ENCODE measurements at regions not wholly inside any gene's neighbourhood (a gene's known extent, or its start where the extent isn't known, plus 50 kb on each side); places are given as distances from the start of the nearest gene placed in this dataset.

GRCh38 chr13:68264692-68265091, 1034.6 kb upstream of the PCDH9 start:
- Histone ChIP-seq H3K4me3 (ENCODE audit: low read depth, low read length) (no peak overlapping the region), H3K36me3 (ENCODE audit: control insufficient read depth, insufficient read depth, low read length) (no peaks in the 10 kb centered on the region), H3K27me3 (ENCODE audit: control insufficient read depth, insufficient read depth, low read length) (no peaks in the 10 kb centered on the region)
- no peak for TF ChIP-seq CTCF (IDR thresholded peaks at IDR 0.05; ENCODE audit: insufficient read depth, low read length, poor library complexity, severe bottlenecking)
- no peak for DNase-seq (ENCODE audit: low read depth)

GRCh38 chr13:68261105-68261504, 1031.0 kb upstream of the PCDH9 start:
- no peaks in the 10 kb centered on the region for H3K36me3 ChIP-seq (ENCODE audit: control insufficient read depth, insufficient read depth, low read length)
- no peak for DNase-seq (ENCODE audit: low read depth)
- no peaks in the 10 kb centered on the region for H3K27me3 ChIP-seq (ENCODE audit: control insufficient read depth, insufficient read depth, low read length)
- TF ChIP-seq CTCF (IDR thresholded peaks at IDR 0.05; ENCODE audit: insufficient read depth, low read length, poor library complexity, severe bottlenecking): peak; percentile 22
- H3K4me3 ChIP-seq (ENCODE audit: low read depth, low read length): no peak overlapping the region

- no peak overlapping the region for H3K4me3 ChIP-seq (ENCODE audit: low read depth, low read length)
- TF ChIP-seq CTCF (IDR thresholded peaks at IDR 0.05; ENCODE audit: insufficient read depth, low read length, poor library complexity, severe bottlenecking): no peak
- H3K36me3 ChIP-seq (ENCODE audit: control insufficient read depth, insufficient read depth, low read length): no peaks in the 10 kb centered on the region
- DNase-seq (ENCODE audit: low read depth): no peak
- H3K27me3 ChIP-seq (ENCODE audit: control insufficient read depth, insufficient read depth, low read length): no peaks in the 10 kb centered on the region
Measured at GRCh38 chr13:68257111-68257842, 1027.1 kb upstream of the PCDH9 start.

- DNase-seq (ENCODE audit: low read depth): no peak
- Histone ChIP-seq H3K27me3 (ENCODE audit: control insufficient read depth, insufficient read depth, low read length) (no peaks in the 10 kb centered on the region), H3K4me3 (ENCODE audit: low read depth, low read length) (no peak overlapping the region), H3K36me3 (ENCODE audit: control insufficient read depth, insufficient read depth, low read length) (no peaks in the 10 kb centered on the region)
- TF ChIP-seq CTCF (IDR thresholded peaks at IDR 0.05; ENCODE audit: insufficient read depth, low read length, poor library complexity, severe bottlenecking): no peak
Measured at GRCh38 chr13:68254151-68254550, 1024.0 kb upstream of the PCDH9 start.

- H3K4me3 ChIP-seq (ENCODE audit: low read depth, low read length): no peak overlapping the region
- H3K27me3 ChIP-seq (ENCODE audit: control insufficient read depth, insufficient read depth, low read length): no peaks in the 10 kb centered on the region
- peak; percentile 34 for TF ChIP-seq CTCF (IDR thresholded peaks at IDR 0.05; ENCODE audit: insufficient read depth, low read length, poor library complexity, severe bottlenecking)
- DNase-seq (ENCODE audit: low read depth): no peak
- H3K36me3 ChIP-seq (ENCODE audit: control insufficient read depth, insufficient read depth, low read length): no peaks in the 10 kb centered on the region
Measured at GRCh38 chr13:68234274-68234673, 1004.1 kb upstream of the PCDH9 start.
